GM19238 (cell line): ENCODE measurements at regions not wholly inside any gene's neighbourhood (a gene's known extent, or its start where the extent isn't known, plus 50 kb on each side); places are given as distances from the start of the nearest gene placed in this dataset.

ENCODE experiments used
- DNase-seq: peaks from one replicate; pipeline ENCODE4 v3.0.0; 2011; ENCODE audit warnings: low spot score; ENCODE audit not compliant: insufficient read length

DNA sequence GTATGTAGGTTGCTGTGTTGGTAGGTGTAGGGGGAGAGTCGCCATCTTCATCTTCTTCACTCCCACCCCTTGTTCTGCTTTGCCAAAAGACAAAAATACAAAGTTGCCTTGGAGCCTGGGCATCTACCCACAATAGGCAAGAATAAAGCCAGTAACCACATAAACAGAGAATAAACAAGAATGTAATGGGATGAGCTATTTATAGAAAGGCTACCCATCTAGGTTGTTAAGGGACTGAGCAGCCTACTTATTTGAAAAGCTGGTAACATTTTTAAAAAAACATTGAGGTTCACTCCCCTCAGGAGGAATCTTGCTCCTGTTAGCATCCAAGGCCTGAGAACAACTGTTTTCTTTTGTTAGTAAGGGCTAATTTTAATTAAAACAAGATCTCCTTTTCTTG lies 301.4 kb upstream of the STXBP5 start:
- DNase-seq, result no peak

DNA sequence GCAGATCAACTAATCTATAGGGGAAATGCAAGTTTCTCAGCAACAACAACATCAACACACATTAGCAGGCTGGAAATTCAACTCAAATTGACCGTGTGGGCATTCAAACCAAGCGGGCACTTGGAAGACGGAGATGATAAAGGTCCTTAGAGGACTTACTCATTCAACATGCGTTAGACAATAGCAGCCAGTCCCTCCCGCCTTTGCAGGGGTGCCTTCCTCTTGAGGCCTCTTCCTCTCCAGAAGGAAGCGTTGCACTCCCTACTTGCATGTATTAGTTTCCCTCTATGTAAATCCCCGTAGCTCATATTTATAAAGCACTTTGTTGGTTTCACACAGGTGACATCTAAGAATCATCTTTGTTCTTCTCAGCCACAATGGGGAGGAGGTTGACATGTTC lies 300.8 kb upstream of the STXBP5 start:
- no peak for DNase-seq

DNA sequence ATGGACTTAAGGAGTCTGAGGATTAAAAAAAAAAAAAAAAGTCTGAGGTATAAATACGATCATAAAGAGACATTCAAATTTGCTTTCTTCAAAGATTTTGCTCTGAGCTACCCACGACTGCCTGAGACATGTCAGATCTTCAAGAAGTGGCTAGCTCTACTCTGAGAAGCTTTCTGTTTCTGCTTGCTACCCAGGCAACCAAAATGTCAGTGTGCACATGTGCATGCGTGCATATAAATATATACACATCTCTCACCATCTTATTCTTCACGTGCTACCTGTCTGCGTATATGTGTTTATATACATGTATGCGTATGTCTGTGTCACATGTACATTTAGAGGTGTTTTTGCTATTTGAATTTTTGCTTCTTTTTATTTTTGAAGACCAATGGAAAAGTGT lies 299.6 kb upstream of the STXBP5 start:
- no peak for DNase-seq

GRCh38 chr6:146905181-146905704 lies 299.0 kb upstream of the STXBP5 start:
- DNase-seq, result no peak

GRCh38 chr6:146908786-146909185 lies 295.4 kb upstream of the STXBP5 start:
- DNase-seq, result no peak

DNA sequence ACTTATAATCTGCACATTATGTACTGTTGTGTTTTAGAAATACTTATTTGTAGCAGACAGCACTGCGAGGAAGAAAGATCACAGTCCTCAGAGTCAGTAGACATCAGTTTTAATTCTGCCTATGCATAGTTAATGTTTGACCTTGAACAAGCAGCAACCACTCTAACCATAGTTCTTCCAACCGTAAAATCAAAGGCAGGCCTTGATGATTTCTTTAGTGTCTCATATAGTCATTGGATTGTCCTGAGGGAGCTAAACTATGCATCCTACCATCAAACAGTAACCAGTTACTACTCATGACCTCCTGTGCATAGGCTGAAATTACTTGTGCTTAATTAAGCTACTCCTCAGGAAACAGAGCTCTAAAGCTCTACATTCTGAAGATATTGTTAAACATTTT lies 294.8 kb upstream of the STXBP5 start:
- no peak for DNase-seq

GRCh38 chr6:146909886-146910285 lies 294.3 kb upstream of the STXBP5 start:
- no peak for DNase-seq

- no peak for DNase-seq
Observed at GRCh38 chr6:146910611-146911010, 293.6 kb upstream of the STXBP5 start.

DNA sequence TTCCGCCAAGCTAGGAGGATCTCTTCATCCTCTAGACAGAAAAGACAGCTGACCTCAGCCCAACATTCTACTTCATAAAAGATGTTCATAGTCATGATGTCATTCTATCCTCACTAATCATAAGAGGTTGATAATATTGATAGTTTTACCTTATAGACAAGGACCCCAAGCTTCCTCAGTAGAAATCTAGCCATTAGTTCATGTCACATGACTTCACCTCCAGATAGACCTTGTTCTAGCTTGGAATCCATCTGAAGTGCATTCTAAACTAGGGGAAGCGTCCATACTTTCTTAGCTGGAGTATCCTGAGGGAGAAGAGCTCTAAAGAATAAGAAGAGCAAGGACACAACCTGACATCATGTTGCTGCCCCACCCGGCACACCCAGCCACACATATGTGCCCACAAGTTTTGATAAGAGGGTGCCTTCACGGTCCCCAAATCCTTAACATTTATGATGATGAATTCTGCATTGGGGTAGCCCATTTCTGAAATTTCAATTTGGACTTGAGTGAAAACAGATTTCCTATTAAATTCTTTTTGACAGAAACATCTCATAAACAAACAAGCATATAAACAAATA lies 292.5 kb upstream of the STXBP5 start:
- no peak for DNase-seq

GRCh38 chr6:146912730-146913685 lies 291.2 kb upstream of the STXBP5 start:
- DNase-seq, result no peak

GRCh38 chr6:146913842-146914488 lies 290.3 kb upstream of the STXBP5 start:
- DNase-seq, result no peak

DNA sequence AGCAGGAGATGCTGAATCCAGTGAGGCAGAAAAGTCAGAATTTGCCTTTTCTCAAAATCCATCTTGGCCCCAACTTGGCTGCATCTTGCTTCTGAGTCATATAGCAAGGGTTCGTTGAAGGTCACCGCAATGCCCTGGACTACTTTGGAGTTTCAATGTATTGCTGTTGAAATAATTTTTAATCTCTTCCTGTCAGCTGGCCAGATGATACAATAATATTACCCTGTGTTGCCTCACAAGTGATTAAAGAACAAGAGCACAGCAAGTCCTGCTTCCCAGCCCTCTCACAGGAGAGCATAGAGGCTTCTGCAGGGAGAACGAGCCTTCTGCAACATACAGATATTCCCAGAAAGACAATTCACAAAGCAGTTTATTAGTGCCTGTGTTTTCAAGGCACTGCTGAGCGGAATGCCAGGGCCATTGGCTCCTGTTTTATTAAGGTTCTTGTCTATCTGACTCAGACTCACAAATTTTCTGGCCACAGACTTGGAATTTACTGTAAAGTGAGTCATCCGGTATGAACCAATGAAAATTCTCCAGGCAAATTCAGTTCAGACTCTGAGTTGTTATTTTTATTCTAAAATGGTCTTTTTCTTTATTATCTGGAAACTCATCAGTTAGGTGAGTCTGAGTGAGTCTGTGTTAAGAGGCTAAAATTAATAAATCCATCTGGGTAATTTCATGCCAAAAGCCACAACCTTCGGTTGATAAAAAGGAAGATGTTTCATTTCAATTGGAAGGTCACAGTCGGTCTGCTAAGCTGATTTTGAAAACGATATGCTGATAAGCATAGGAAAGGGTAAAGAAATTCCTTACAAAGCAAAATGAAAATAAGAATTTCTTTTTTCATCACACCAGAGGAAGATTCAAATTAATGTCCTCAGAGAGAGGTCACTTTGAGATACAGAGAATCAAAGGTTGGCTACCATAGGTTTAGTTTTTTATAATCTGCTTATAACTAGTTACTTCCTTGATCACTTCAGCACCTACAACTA lies 289.4 kb upstream of the STXBP5 start:
- no peak for DNase-seq

DNA sequence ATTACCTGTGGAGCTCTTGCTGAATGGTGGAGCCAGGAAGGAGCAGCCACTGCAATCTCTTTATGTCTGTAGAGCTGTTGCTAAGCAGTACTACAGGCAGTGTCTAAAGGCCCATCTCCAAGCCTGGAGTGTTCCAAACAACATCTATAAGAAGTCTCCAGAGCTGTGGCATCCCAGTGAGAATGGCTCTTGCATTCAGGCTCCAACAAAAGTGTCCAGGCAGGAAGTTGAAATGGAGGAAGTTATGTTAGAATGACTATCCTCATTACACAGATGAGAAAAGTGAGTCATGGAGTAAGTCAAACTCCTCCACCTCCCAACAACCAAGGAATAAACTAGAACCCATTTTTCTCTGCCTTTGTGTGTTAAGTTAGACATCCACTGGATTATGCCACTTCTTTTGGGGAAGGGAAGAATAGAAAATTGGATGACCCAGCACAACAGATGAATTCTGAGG lies 288.5 kb upstream of the STXBP5 start:
- DNase-seq, result no peak

DNA sequence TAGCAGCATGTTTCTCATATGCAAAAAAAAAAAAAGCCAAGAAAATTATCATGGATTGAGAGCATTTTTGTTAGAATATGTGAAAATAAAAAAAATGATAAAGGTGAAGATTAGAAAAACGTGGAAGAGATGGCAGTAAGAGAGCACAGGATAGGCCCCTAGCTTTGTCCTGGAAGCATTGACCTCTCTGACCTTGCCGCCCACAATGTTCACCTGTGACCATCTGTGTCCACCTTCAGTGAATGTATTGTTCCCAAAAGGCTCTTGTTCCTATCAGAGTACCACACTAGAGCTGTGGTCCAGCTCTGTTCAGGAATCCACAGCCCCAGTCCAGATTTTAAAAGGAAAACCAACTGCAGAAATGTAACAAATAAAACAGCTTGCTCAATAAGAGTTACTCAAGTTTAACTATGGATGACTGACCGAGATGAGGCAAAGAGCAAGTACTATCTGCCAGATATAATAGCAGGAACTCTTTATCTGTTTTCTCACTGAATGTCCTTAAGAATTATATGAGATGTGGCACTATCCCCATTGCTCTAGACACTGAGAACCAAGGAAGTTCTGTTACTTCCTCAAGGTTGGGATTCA lies 287.7 kb upstream of the STXBP5 start:
- DNase-seq, result no peak

GRCh38 chr6:146917182-146917581 lies 287.0 kb upstream of the STXBP5 start:
- no peak for DNase-seq

- no peak for DNase-seq
Observed at GRCh38 chr6:146917979-146918378, 286.2 kb upstream of the STXBP5 start.

DNA sequence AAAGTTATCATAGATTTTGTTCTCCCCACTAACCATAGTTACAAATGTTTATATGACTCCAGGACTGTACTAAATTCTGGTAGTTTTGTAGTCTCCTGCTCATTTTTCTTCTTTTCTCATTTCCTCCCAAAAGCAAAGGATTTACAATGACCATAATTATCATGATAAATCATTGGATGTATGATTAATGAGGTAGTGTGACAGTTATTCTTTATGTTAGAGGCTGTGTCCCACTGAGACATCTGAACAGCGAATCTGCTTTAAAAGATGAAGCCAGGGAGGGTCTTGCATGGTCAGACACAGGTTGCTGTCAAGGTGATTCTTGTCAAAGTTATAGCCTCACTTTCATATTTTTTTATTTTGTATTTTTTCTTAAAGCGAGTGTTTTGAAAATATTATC lies 285.2 kb upstream of the STXBP5 start:
- no peak for DNase-seq

- no peak for DNase-seq
Observed at GRCh38 chr6:146923205-146923833, 280.9 kb upstream of the STXBP5 start.

- no peak for DNase-seq
Observed at GRCh38 chr6:146925846-146926245, 278.4 kb upstream of the STXBP5 start.

DNA sequence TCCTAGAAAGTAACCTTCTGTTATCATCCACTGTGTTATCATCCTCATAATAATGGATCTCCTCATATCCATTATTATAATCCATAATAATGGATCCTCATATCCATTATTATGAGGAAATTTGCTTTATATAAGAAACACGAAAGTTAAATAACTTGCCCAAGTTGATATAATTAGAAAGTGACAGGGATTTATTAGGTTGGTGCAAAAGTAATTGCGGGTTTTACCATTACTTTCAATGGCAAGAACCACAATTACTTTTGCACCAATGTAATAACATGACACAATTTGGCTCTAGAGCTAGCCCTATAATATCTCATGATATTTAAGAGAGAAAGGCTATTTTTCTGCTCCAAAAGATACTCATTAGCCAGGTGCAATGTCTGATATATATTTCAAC lies 275.7 kb upstream of the STXBP5 start:
- no peak for DNase-seq
